ENCODE measurements at regions not wholly inside any gene's neighbourhood (a gene's known extent, or its start where the extent isn't known, plus 50 kb on each side); places are given as distances from the start of the nearest gene placed in this dataset.

DNA sequence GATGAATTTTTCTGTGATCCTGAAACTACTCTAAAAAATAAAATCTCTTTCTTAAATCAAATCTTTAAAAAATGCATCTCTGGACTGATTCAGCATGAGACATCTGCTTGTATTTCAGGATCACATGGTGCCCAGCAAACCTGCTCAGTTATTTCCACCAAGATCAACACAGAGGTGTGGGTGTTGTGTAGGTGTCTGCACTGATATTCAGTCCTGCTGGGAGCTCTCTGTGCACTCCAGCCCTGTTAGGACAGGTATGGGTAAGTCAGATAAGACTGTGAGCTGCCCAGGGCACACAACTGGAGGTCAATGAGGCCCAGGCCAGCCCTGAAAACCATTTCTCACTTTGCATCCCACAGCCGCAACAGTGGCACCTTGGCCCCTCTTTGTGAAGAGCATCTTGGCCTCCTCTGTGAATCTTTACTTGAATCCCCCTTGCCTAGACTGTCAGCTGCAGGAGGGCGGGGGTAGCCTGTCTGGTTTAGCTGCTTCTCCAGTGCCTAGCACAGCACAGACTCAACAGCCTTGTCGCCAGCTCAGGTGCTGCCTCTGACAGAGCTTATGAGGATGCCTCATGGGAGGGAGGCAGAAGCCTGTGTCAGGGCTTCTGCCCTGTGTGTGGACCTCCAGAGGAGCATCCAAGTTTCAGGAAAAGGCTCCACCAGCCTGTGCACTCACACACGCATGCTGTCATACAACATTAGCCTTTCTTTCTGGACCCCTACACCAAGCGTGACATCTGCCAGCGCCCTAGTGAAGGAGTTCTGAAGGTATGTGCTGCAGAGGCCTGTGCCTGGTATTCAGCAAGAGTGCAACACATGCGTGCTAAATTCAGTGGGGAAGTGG, 187.6 kb upstream of the CST7 start:
- in situ Hi-C loops (cut with MboI; ENCODE audit: low sequenced_read_pairs) = no loop called here

DNA sequence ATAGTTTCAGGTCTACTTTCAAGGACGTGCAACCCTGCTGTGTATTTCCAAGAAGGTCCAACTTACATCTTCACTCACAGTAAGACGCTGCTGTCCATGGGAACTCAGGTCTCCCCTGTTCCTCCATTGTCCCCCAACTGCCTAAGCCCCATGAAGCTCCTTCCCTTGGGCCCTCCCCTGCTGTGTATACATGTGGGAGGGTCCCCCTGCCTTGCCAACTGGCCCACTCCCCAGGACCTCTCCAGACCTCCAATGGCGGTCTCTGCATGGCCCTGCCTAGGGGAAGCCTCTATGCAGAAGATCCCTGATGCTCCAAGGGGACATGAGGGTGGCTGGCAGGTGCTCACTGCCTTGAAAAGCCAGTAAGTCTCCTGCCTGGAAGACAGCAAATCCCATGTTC, 186.7 kb upstream of the CST7 start:
- in situ Hi-C loops (cut with MboI; ENCODE audit: low sequenced_read_pairs) = no loop called here

DNA sequence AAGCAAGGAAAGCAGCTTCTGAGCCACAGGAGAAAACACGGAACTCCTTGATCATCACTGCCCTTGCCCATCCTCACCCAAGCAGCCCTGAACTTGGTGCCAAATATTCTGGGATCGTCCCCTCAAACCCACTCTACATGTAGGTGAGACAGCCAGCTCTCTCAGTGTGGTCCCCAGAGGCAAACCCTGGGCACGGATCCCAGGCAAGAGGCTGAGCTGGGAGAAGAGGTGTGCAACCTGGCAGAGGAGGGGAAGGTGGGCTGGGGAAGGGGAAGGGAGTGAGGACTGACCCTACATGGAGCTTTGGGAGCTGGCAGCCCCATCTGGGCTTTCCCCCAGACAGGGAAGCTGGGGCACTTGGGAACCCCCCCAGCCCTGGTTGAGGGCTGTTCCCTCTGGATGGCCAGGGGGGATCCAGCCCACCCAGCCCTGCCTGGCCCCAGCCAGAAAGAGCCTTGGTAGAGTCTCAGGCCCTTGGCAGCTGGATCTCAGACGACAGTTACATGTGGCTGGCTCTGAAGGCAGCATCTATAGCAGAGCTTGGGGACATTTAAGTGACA, 186.2 kb upstream of the CST7 start:
- in situ Hi-C loops (cut with MboI; ENCODE audit: low sequenced_read_pairs) = no loop called here

DNA sequence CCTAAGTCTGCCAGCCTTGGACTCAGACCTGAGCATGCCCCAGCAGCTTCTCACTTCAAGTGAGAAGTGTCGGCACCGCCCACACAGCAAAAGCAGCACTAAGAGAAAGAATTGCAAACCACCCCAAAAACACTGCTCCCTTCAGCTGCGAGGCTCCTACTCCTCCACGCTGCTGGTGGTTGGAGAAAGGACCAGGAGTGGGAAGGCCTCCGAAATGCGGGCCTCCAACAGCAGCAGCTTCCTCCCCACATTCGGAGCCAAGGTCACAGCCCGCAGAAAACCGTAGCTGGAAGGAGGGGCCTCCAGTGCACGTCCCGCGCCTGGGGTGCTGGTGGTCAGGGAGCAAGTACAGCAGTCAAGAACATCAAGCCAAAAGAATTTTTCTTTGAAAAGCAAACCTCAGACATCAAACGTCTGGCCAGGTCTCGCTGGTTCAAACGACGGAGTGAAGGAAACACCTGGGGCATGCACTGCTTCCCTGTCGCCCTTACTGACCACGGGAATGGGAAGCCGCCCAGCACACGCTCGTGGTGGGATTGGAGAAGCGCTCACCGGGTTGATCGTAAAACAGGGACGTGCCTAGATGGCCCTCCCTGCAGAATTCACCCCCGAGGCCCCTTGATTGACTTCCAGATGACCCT, 185.6 kb upstream of the CST7 start:
- in situ Hi-C loops (cut with MboI; ENCODE audit: low sequenced_read_pairs) = no loop called here

DNA sequence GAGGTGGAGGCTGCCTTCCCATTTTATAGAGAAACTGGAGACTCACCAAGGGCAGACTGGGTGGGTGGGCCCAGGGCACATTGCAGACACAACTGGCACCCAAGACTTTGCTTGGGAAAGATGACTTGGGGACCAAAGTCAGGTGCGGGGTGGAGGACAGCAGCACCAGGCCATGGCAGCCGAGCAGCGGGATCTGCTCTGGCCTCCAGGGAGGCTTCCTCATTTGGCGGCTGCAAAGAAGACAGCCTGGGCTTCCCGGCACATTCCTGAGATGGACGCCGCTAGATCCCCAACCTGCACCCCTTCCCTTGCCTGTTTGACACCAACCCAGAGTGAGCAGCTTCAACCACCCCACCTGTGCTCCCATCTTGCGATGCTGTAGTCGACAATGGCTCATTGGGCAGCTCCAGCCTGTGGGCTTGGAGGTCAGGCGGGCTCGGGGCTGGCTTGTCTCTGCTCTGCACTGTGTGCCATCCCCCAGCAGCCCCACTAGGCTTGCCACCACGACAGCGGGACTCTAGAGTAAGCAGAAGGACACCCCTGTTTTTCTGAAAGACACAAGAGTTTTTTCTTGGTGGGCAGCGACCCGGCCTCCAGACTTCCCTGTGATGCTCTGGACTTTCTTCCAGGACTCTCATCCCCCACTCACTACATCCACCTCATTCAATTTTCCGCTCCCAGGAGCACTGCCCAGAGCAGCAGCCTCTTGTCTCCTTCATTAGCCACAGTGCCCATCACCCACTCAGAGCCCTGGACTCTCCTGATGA, 184.9 kb upstream of the CST7 start:
- in situ Hi-C loops (cut with MboI; ENCODE audit: low sequenced_read_pairs) = no loop called here

DNA sequence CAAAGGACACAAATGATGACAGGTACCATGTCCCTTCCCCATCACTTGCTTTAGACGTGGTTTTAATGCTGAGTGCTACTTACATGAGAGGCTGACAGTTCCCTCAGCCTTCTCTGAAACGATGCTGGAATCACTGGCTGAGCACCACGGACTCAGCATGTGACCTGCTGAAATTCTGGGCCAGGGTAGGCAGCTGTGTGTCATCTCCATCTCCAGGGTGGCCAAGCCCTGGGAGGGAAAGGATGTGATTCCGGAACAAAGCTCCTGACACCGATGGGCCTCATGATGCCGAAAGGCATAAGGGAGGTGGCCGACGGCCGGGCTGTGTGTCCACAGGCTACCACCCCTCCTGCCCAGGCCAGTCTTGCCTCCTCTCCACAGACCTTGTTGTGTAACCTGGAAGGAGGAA, 184.3 kb upstream of the CST7 start:
- in situ Hi-C loops (cut with MboI; ENCODE audit: low sequenced_read_pairs) = no loop called here

DNA sequence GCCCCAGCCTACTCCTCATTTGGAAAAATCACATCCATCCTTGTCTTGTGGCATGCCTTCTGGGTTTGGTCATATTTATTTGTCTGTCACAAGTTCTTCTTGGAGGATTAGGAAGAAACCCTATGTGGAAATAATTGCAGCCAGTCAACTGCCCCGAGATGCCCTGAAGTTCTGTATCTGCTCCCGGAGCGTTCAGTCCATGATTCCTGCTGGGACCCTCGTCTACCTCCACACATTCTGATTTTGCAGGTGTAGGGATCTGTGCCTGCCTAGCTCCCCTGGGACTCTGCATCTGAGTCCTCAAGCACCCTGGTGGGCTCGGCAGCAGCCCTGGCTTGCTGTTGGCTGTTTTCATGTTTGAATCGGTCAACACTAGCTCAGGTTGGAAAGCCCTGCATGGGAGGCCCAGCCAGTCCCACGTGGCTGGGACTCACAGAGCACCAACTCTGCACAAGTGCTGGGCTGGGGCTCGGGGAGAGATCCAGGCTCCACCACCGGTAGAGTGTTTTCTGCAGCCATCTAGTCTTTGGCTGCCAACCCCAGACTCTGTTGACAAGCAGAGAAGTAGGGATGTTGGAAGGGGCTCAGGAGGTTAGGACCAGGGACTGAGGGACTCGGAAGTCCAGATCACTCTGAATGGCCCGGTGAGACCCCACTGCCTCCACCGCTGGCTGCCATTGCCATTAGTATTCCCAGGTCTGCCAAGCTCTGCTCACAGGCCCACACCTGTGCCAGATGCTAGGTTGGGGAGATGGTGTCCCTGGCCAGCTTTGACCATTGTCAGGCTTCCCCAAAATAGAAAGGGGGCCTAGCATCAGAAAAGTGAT, 183.5 kb upstream of the CST7 start:
- in situ Hi-C loops (cut with MboI; ENCODE audit: low sequenced_read_pairs) = no loop called here

DNA sequence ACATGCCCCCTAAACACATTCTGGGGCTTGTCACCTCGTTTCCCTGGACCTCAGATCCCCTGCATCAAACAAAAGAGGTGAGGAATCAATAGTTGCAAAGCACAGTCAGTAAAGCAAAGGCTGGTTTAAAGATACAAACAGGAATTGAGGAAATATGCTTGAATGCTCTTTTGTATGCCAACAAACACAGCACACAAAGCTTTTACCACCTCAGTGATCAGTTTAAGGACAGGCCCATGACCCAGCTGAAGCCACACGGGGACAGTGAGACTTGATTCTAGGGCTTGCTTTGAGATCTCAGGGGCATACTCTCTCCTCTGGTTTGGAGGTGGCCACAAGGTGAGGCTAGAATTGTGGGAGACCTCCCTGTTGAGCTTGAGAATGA, 182.9 kb upstream of the CST7 start:
- in situ Hi-C loops (cut with MboI; ENCODE audit: low sequenced_read_pairs) = no loop called here

DNA sequence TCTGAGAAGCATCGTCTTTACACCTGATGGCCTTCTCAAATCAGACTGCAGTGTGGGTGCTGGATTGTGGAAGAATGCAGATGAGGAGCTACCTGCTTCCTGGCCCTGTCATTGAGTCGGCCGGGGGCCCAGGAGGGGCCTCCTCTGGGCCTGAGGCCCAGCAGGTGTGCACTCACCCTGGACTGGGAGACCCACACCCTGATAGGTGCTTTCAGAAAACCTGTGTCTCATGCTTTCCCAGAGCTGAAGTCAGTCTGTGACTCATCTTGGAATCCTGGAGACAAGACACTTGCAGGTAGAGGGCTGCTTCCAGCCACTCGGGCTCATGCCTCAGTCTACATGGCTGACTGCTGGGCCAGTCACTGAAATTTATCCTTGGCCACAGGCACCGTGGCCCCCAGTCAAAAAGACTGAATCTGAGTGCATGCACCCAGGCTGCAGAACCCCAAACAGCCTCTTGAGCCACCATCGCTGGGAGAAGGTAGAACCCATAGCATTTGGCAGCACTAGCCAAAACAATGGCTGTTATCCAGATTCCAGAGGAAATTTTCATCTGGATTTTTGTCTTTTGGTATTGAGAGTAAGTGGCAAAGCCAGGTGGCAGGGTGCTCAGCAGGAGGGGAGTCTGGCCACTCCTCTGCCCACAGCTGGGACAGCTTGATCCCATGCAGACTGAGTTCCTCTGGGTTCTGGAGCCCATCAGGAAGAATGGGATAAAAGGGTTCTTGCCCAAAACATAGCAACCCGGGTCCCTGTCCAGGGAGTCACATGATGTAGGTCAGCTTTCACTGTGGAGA, 182.0 kb upstream of the CST7 start:
- in situ Hi-C loops (cut with MboI; ENCODE audit: low sequenced_read_pairs) = no loop called here

DNA sequence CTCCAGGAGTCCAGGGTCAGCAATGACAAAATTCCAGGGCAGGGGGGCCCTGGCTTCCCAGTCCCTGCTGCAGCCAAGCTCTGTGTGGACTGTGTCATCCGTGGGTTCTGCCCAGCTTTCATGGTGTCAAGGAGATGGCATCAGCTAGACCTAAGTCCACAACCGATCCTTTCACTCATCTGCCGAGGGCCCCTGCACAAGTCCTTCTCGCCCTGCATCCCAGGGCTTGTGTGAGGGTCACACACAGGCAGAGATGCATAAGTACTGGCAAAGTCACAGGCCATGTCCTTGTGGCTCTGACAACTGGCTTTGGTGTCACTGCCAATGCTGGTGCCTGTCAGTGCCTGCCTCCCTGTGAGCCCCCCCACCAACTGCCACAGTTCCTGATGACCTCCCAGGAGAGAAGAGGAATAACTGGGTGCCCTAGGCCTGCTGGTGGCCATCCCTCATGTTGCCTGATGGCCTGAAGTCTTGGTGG, 181.4 kb upstream of the CST7 start:
- in situ Hi-C loops (cut with MboI; ENCODE audit: low sequenced_read_pairs) = no loop called here

DNA sequence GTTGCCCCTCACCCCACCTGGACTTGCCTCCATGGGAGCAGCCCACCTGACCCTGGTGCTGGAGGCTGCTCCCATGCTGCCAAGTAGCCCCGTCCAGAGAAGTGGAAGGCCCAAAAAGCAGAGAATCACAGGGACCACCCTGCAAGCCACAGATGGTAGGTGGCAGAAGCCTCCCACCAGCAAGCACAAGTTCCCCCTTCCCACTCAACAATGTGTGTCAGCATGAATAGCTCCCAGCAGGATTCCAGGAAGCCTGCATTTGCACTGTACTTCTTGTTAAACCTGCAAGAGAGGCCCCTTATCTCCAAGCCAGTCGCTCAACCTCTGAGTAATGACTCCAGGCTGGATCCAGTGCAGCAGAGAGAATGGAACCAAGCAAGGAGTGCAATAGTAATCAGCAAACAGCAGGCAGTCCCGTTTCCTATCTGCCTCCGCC, 180.8 kb upstream of the CST7 start:
- in situ Hi-C loops (cut with MboI; ENCODE audit: low sequenced_read_pairs) = no loop called here

DNA sequence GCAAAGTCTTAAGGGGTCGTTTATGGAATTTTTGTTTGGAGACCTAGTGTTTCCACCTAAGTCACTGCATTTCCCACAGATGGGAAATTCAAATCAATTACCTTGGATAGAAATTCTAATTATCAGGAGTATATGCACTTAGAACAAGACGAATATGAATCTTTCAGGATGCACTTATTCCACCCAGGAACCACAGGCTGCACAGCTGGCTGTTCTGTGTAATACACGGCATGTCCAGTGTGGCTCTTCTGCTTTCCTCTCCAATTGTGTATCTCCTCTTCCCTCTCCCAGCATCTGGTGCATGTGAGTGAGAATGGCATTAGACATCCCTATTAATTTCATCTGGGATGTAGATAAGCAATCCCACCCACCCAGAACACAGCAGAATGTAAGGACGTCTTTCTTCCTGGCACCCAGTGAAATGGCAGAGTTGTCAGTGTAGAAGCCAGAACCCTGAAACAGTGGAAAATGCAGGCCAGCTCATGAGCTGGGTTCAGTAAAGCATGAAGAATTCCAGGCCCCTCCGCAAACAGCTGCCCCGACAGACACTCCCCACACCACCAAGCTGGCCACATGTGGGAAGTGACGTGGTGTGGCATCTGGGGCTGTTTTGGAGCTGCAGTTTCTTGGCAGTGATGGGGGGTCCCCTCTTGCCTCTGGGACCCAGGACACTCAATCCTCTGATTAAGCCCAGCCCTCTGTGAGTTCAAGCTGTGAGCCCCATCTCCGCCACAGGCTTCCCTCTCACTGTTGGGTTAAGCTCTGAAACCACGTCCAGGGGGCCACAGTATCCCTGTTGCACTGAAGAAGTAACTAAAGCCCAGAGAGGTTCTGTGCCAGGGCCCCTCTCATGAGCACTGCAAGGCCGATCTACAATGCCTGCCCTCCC, 180.1 kb upstream of the CST7 start:
- in situ Hi-C loops (cut with MboI; ENCODE audit: low sequenced_read_pairs) = no loop called here

DNA sequence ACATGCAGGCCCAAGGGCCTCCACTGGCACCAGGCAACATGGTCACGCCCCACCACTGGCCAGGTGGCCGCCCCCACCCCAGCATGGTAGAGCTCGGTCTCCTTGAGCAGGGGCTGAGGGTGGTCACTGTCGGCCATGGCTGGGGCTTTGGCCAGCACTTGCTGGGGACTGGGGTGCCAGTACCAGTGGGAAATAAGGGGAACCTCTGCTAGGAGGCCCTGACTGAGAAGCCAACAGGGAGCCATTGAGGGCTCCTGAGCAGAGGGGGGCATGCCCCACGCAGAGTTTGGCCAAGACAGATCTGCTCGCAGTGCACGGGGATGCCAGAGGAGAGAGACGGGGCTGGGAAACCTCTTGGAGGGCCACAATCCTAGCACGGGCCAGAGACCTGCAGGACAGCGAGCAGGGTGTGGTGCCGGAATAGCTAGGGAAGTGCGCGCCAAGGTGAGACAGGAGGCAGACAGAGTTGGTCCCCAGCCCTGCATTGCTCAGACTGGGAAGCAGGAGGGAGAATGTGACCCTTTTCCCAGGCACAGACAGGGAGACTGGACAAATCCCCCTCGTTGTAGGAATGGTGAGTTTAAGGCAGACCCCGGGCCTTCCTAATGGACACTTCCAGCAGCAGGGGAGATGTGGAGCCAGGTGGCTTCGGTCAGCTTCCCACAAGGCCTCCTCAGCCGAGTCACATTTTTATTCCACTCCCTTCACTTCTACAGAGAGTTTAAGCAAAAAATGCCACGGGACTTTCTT, 179.0 kb upstream of the CST7 start:
- in situ Hi-C loops (cut with MboI; ENCODE audit: low sequenced_read_pairs) = no loop called here

DNA sequence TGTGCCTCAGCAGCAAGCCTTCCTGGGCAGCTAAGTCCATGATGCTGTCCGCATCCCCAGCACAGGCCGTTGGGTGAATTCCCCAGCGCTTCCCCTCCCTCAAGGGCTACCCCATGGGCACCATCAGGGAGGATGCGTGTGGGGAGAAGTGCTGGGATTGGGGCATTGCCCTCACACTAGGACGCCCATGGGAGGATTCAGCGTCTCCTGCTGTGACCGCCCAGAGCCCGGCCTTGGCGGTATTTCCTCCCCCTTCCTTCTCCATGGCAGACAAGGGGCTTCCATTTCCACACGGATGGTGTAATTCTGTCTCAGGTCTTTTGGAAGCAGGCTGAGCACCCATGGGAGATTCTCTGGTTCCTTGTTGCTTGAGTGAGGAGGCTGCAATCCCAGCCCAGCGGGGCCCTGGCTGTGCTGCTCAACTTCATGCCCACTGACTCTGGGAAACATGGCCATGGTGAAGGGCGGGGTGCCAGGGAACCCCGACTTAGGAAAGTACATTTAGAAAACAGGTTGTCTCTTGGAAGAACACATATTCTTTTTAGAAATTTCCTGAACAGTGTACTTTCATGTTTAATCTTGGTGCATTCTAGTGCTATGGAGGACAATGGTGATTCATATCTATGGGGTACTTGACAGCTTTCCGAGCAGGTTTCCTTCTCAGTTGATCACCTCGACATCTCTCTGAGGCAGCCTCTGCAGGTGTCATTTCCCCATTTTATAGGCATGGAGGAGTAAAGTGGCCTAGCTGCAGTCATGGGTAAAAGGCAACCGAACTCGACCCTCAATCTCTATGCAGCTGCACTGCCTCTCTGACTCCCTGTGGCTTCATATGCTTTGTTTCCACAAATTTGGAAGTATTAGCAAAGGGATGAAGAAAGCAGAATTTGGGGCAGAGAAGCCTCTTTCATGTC, 178.2 kb upstream of the CST7 start:
- in situ Hi-C loops (cut with MboI; ENCODE audit: low sequenced_read_pairs) = no loop called here

DNA sequence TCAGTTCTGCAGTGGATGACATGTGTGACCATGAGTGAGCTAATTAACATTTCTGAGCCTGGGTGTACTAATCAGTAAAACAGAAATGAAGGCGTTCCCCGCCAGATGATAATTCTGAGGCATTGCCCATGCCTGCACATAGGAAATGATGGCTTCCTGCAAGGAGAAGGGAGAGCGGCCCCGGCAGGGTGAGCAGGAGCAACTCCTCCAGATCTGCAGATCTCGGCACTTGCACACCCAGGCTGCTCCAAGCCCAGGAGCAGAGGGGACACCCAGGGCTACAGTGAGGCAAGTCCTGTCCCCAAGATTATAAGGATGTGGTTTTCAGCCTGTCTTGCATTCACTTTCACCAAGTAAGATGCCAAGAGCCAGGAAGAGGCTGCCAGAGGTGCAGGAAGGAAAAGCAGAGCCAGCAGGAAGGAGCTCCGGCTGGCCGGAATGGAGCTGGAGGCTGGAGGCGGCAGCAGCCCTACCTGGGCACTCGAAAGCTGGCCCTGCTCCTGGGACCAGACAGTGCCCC, 177.5 kb upstream of the CST7 start:
- in situ Hi-C loops (cut with MboI; ENCODE audit: low sequenced_read_pairs) = no loop called here

DNA sequence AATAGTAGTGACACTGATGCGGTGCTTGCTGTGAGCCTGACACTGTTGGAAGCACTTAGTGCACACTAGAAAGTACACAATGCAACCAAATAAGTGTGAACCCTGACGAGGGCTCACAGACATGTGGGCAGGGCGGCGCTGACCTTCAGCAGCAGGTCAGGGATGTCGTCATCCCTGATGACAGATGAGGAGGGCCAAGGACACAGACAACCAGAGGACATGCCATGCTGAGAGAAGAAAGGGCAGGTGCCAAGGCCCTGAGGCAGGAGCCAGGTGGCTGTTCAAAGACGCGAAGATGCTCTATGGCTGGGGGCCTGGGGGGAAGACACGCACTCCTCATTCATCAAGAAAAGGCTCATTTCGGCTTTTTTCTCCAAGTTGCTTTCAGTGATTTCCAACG, 176.4 kb upstream of the CST7 start:
- in situ Hi-C loops (cut with MboI; ENCODE audit: low sequenced_read_pairs) = no loop called here

DNA sequence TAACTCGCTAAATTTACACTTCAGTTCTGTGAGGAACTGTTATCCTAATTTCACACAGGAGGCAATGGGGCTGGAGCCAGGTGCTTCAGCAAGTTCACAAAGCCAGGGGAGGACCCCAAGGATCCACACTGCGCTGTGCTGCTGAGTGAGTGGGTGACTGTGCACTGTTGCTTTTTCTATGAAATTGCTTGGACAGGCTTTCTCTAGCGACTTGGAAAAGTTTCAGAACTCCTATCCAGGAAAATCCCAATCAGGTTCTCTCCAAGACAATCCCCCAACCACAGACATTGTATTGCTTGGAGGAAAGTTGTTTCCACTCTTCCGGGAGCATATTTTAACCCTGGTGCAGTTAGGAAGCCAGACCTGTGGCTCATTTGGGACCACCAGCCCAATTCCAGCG, 175.9 kb upstream of the CST7 start:
- in situ Hi-C loops (cut with MboI; ENCODE audit: low sequenced_read_pairs) = no loop called here
